ENCODE measurements at regions not wholly inside any gene's neighbourhood (a gene's known extent, or its start where the extent isn't known, plus 50 kb on each side); places are given as distances from the start of the nearest gene placed in this dataset.

GRCh38 chr4:155001251-155001650 is 207.2 kb upstream of the NPY2R start:
- FAIRE-seq (no peak), DNase-seq (ENCODE audit: low read depth in 1 of 2, low spot score in 1 of 2) (no peak), ATAC-seq (no peak)
- CTCF ChIA-PET: no interaction called here
- Histone ChIP-seq H3K4me2 (no peak overlapping the region), H3K9me3 (no peaks in the 10 kb centered on the region), H3K27ac (no peak overlapping the region), H3K4me1 (no peaks in the 10 kb centered on the region), H3K4me3 (no peak overlapping the region)
- 84% methylated on average over 2 of the region's 2 CpGs for WGBS (ENCODE audit: missing lambda C conversion rate)
- no peak for TF ChIP-seq HDAC2 (IDR thresholded peaks at IDR 0.05)
- POLR2A ChIA-PET: no interaction called here

DNA sequence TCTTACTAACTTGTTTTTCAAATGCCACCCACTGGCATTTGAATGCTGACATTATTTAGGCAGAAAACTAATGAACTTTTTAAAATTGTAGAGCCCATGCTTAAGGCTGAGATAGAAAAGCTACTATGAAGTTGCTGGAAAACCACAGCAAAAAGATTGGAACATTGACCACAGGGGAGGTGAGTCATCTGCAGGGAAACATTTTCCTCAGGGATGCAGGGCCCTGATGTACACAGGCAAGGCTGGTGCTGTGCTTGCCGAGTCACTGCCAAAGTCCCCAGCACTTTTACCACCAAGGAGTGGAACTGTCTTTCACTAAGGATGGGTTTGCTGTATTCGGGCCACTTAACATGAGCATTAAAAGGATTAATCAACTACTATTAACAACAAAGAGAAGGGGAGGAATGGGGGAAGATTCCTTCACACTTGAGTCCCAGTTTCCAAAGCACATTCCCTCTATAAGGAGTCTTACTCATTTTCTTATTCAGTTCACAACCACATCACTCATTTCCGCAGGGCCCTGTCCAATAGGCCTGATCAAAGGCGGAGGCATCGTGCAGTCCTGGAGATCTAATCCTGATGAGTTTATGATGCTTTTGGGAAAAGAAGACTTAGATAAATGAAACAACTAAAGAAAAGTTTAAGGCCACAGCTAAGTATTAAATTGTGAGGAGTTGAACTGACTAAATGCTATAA is 202.9 kb upstream of the NPY2R start:
- FAIRE-seq: no peak
- DNase-seq (ENCODE audit: low read depth in 1 of 2, low spot score in 1 of 2): no peak
- Histone ChIP-seq H3K27ac (no peak overlapping the region), H3K4me1 (no peaks in the 10 kb centered on the region), H3K9me3 (no peaks in the 10 kb centered on the region), H3K4me3 (no peak overlapping the region), H3K4me2 (no peak overlapping the region)
- no peak for ATAC-seq
- ChIA-PET POLR2A (no interaction called here), CTCF (no interaction called here)
- WGBS (ENCODE audit: missing lambda C conversion rate): 50% methylated on average over 5 of the region's 5 CpGs
- TF ChIP-seq HOXA7 (CRISPR knock-in tag; IDR thresholded peaks at IDR 0.05) (no peak), RAD21 (conservative IDR thresholded peaks at IDR 0.05 in 1 of 2, IDR thresholded peaks at IDR 0.05 in 1 of 2) (no peak), HOXB5 (CRISPR knock-in tag; IDR thresholded peaks at IDR 0.05) (no peak), CHD2 (IDR thresholded peaks at IDR 0.05; ENCODE audit: low read length, partially characterized antibody) (no peak), GATA3 (IDR thresholded peaks at IDR 0.05; ENCODE audit: borderline replicate concordance) (no peak), CEBPB (IDR thresholded peaks at IDR 0.05) (no peak), FOSL2 (IDR thresholded peaks at IDR 0.05) (no peak), FOSL2 (CRISPR knock-in tag; IDR thresholded peaks at IDR 0.05) (no peak), NR3C1 (IDR thresholded peaks at IDR 0.05) (no peak), HES2 (IDR thresholded peaks at IDR 0.05) (no peak)
- TF ChIP-seq, protein P1, sequence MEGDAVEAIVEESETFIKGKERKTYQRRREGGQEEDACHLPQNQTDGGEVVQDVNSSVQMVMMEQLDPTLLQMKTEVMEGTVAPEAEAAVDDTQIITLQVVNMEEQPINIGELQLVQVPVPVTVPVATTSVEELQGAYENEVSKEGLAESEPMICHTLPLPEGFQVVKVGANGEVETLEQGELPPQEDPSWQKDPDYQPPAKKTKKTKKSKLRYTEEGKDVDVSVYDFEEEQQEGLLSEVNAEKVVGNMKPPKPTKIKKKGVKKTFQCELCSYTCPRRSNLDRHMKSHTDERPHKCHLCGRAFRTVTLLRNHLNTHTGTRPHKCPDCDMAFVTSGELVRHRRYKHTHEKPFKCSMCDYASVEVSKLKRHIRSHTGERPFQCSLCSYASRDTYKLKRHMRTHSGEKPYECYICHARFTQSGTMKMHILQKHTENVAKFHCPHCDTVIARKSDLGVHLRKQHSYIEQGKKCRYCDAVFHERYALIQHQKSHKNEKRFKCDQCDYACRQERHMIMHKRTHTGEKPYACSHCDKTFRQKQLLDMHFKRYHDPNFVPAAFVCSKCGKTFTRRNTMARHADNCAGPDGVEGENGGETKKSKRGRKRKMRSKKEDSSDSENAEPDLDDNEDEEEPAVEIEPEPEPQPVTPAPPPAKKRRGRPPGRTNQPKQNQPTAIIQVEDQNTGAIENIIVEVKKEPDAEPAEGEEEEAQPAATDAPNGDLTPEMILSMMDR (IDR thresholded peaks at IDR 0.05): no peak

GRCh38 chr4:155007660-155008176 is 200.7 kb upstream of the NPY2R start:
- WGBS (ENCODE audit: missing lambda C conversion rate): 6% methylated on average over 1 of the region's 1 CpG
- ChIA-PET POLR2A (no interaction called here), CTCF (no interaction called here)
- no peak overlapping the region for H3K4me2 ChIP-seq
- no peak for FAIRE-seq
- ATAC-seq: no peak
- DNase-seq (ENCODE audit: low read depth in 1 of 2, low spot score in 1 of 2): no peak
- no peak overlapping the region for H3K4me3 ChIP-seq
- H3K27ac ChIP-seq: no peak overlapping the region
- TF ChIP-seq RAD21 (conservative IDR thresholded peaks at IDR 0.05 in 1 of 2, IDR thresholded peaks at IDR 0.05 in 1 of 2) (no peak), ESRRA (IDR thresholded peaks at IDR 0.05; ENCODE audit: borderline replicate concordance, low read length) (no peak), JUNB (IDR thresholded peaks at IDR 0.05) (no peak), CBX2 (IDR thresholded peaks at IDR 0.05; ENCODE audit: borderline replicate concordance, low read depth) (no peak), FOSB (CRISPR knock-in tag; IDR thresholded peaks at IDR 0.05) (no peak), ZC3H11A (IDR thresholded peaks at IDR 0.05) (no peak), MAFK (IDR thresholded peaks at IDR 0.05; ENCODE audit: partially characterized antibody) (no peak), BHLHE40 (IDR thresholded peaks at IDR 0.05; ENCODE audit: low read depth, low read length) (no peak), RCOR1 (IDR thresholded peaks at IDR 0.05; ENCODE audit: low read depth, low read length) (no peak)
- H3K9me3 ChIP-seq: no peaks in the 10 kb centered on the region
- no peaks in the 10 kb centered on the region for H3K4me1 ChIP-seq

GRCh38 chr4:155008389-155008788 is 200.0 kb upstream of the NPY2R start:
- FAIRE-seq: no peak
- 5% methylated on average over 2 of the region's 2 CpGs for WGBS (ENCODE audit: missing lambda C conversion rate)
- CTCF ChIA-PET: no interaction called here

More at GRCh38 chr4:155008389-155008788, 200.0 kb upstream of the NPY2R start:
- no peak for DNase-seq (ENCODE audit: low read depth in 1 of 2, low spot score in 1 of 2)
- no peaks in the 10 kb centered on the region for H3K4me1 ChIP-seq
- POLR2A ChIA-PET: no interaction called here
- H3K4me2 ChIP-seq: no peak overlapping the region
- H3K27ac ChIP-seq: no peak overlapping the region
- no peaks in the 10 kb centered on the region for H3K9me3 ChIP-seq
- no peak for ATAC-seq
- TF ChIP-seq HES2 (IDR thresholded peaks at IDR 0.05) (no peak), RCOR1 (IDR thresholded peaks at IDR 0.05; ENCODE audit: low read depth, low read length) (no peak), FOSB (CRISPR knock-in tag; IDR thresholded peaks at IDR 0.05) (no peak), CHD4 (IDR thresholded peaks at IDR 0.05; ENCODE audit: borderline replicate concordance) (no peak), EHF (CRISPR knock-in tag; IDR thresholded peaks at IDR 0.05) (no peak), ZSCAN20 (CRISPR knock-in tag; IDR thresholded peaks at IDR 0.05) (no peak), FOSL2 (IDR thresholded peaks at IDR 0.05) (no peak), FOSL2 (CRISPR knock-in tag; IDR thresholded peaks at IDR 0.05) (no peak)
- TF ChIP-seq, protein P2, sequence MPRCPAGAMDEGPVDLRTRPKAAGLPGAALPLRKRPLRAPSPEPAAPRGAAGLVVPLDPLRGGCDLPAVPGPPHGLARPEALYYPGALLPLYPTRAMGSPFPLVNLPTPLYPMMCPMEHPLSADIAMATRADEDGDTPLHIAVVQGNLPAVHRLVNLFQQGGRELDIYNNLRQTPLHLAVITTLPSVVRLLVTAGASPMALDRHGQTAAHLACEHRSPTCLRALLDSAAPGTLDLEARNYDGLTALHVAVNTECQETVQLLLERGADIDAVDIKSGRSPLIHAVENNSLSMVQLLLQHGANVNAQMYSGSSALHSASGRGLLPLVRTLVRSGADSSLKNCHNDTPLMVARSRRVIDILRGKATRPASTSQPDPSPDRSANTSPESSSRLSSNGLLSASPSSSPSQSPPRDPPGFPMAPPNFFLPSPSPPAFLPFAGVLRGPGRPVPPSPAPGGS (IDR thresholded peaks at IDR 0.05): no peak
- TF ChIP-seq, protein P3, sequence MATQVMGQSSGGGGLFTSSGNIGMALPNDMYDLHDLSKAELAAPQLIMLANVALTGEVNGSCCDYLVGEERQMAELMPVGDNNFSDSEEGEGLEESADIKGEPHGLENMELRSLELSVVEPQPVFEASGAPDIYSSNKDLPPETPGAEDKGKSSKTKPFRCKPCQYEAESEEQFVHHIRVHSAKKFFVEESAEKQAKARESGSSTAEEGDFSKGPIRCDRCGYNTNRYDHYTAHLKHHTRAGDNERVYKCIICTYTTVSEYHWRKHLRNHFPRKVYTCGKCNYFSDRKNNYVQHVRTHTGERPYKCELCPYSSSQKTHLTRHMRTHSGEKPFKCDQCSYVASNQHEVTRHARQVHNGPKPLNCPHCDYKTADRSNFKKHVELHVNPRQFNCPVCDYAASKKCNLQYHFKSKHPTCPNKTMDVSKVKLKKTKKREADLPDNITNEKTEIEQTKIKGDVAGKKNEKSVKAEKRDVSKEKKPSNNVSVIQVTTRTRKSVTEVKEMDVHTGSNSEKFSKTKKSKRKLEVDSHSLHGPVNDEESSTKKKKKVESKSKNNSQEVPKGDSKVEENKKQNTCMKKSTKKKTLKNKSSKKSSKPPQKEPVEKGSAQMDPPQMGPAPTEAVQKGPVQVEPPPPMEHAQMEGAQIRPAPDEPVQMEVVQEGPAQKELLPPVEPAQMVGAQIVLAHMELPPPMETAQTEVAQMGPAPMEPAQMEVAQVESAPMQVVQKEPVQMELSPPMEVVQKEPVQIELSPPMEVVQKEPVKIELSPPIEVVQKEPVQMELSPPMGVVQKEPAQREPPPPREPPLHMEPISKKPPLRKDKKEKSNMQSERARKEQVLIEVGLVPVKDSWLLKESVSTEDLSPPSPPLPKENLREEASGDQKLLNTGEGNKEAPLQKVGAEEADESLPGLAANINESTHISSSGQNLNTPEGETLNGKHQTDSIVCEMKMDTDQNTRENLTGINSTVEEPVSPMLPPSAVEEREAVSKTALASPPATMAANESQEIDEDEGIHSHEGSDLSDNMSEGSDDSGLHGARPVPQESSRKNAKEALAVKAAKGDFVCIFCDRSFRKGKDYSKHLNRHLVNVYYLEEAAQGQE (IDR thresholded peaks at IDR 0.05): no peak
- H3K4me3 ChIP-seq: no peak overlapping the region

Measured in A549 (cell line).